ENCODE measurements at regions not wholly inside any gene's neighbourhood (a gene's known extent, or its start where the extent isn't known, plus 50 kb on each side); places are given as distances from the start of the nearest gene placed in this dataset.

GRCh38 chr13:50527612-50528509 is 315.6 kb downstream of the DLEU7 start:
- Histone ChIP-seq H3K79me2 (ENCODE audit: insufficient read depth, low read length) (no peaks in the 10 kb centered on the region), H2AFZ (ENCODE audit: low read depth, low read length) (no peak overlapping the region), H3K9ac (ENCODE audit: low read length) (no peak overlapping the region), H3K9me3 (ENCODE audit: insufficient read depth, low read depth, low read length) (no peaks in the 10 kb centered on the region), H3K27ac (ENCODE audit: low read depth, low read length) (no peak overlapping the region), H3K4me3 (ENCODE audit: insufficient read depth, low read depth, low read length) (no peak overlapping the region), H3K27me3 (ENCODE audit: insufficient read depth, low read length) (no peaks in the 10 kb centered on the region), H3K4me1 (ENCODE audit: insufficient read depth, low read length) (peaks cover 17% of the 10 kb centered on the region), H4K20me1 (ENCODE audit: insufficient read depth, low read length) (no peaks in the 10 kb centered on the region), H3K36me3 (ENCODE audit: insufficient read depth, low read length) (no peaks in the 10 kb centered on the region), H3K4me2 (ENCODE audit: low read length) (no peak overlapping the region)
- peak; percentile 23 for FAIRE-seq
- Mint-ChIP-seq H3K9me3 (ENCODE audit: unreplicated experiment) (peaks cover 4% of the 10 kb centered on the region), H3K4me3 (ENCODE audit: unreplicated experiment) (no peak overlapping the region), H3K4me1 (ENCODE audit: low read depth, unreplicated experiment) (peaks cover 29% of the 10 kb centered on the region), H3K27ac (ENCODE audit: unreplicated experiment) (no peak overlapping the region), H3K27me3 (ENCODE audit: low read depth, unreplicated experiment) (no peaks in the 10 kb centered on the region), H3K36me3 (ENCODE audit: low read depth, unreplicated experiment) (no peaks in the 10 kb centered on the region)
- no peak for DNase-seq (ENCODE audit: low read depth)
- TF ChIP-seq EZH2 (IDR thresholded peaks at IDR 0.05; ENCODE audit: insufficient read depth, low read length) = no peak
- no peak for TF ChIP-seq CTCF (IDR thresholded peaks at IDR 0.05; ENCODE audit: insufficient read depth, low read depth, low read length)

- peak; percentile 85 for FAIRE-seq
- peak overlapping the region; percentile 81 for H3K4me2 ChIP-seq (ENCODE audit: low read length)
- H3K4me3 Mint-ChIP-seq (ENCODE audit: unreplicated experiment) = no peak overlapping the region
- H3K36me3 ChIP-seq (ENCODE audit: insufficient read depth, low read length) = no peaks in the 10 kb centered on the region
- no peaks in the 10 kb centered on the region for H4K20me1 ChIP-seq (ENCODE audit: insufficient read depth, low read length)
- H3K4me1 ChIP-seq (ENCODE audit: insufficient read depth, low read length) = peaks cover 18% of the 10 kb centered on the region
- H3K79me2 ChIP-seq (ENCODE audit: insufficient read depth, low read length) = no peaks in the 10 kb centered on the region
- H3K27ac Mint-ChIP-seq (ENCODE audit: unreplicated experiment) = peak overlapping the region; percentile 79
- H3K36me3 Mint-ChIP-seq (ENCODE audit: low read depth, unreplicated experiment) = no peaks in the 10 kb centered on the region
- H3K9me3 Mint-ChIP-seq (ENCODE audit: unreplicated experiment) = peaks cover 2% of the 10 kb centered on the region
- no peaks in the 10 kb centered on the region for H3K27me3 Mint-ChIP-seq (ENCODE audit: low read depth, unreplicated experiment)
- peak overlapping the region; percentile 76 for H2AFZ ChIP-seq (ENCODE audit: low read depth, low read length)
- H3K27me3 ChIP-seq (ENCODE audit: insufficient read depth, low read length) = no peaks in the 10 kb centered on the region
- peak overlapping the region; percentile 40 for H3K4me3 ChIP-seq (ENCODE audit: insufficient read depth, low read depth, low read length)
- H3K9me3 ChIP-seq (ENCODE audit: insufficient read depth, low read depth, low read length) = no peaks in the 10 kb centered on the region
- peak; percentile 95 for DNase-seq (ENCODE audit: low read depth)
- H3K4me1 Mint-ChIP-seq (ENCODE audit: low read depth, unreplicated experiment) = peaks cover 29% of the 10 kb centered on the region
- TF ChIP-seq CTCF (IDR thresholded peaks at IDR 0.05; ENCODE audit: insufficient read depth, low read depth, low read length) (no peak), EZH2 (IDR thresholded peaks at IDR 0.05; ENCODE audit: insufficient read depth, low read length) (no peak)
- peak overlapping the region; percentile 73 for H3K9ac ChIP-seq (ENCODE audit: low read length)
- peak overlapping the region; percentile 91 for H3K27ac ChIP-seq (ENCODE audit: low read depth, low read length)
These were observed 314.2 kb downstream of the DLEU7 start for GRCh38 chr13:50529154-50529882.

Data from astrocyte (in vitro differentiated cells and primary cell).